HFFc6 (cell line): ENCODE measurements at regions not wholly inside any gene's neighbourhood (a gene's known extent, or its start where the extent isn't known, plus 50 kb on each side); places are given as distances from the start of the nearest gene placed in this dataset.

Experiments
- DNase-seq: peaks from one replicate; pipeline ENCODE4 v3.0.0-alpha.2; 2018
- H3K27ac Mint-ChIP-seq: 2 replicates; pipeline ENCODE4 v1.8.0; 2020; ENCODE audit warnings: mild to moderate bottlenecking, mixed read lengths
- H3K27me3 Mint-ChIP-seq: 2 replicates; pipeline ENCODE4 v1.8.0; 2021; ENCODE audit warnings: mild to moderate bottlenecking, moderate library complexity, mixed read lengths; ENCODE audit not compliant: insufficient read depth
- H3K36me3 Mint-ChIP-seq: 2 replicates; pipeline ENCODE4 v1.8.0; 2021; ENCODE audit warnings: low read depth, mixed read lengths
- H3K4me1 Mint-ChIP-seq: 2 replicates; pipeline ENCODE4 v1.8.0; 2020; ENCODE audit warnings: low read depth, mixed read lengths
- H3K4me3 Mint-ChIP-seq: 2 replicates; pipeline ENCODE4 v1.8.0; 2020; ENCODE audit warnings: mild to moderate bottlenecking, moderate library complexity, mixed read lengths
- H3K9me3 Mint-ChIP-seq: 2 replicates; pipeline ENCODE4 v1.8.0; 2020; ENCODE audit warnings: mild to moderate bottlenecking, mixed read lengths
- TF ChIP-seq, protein P1 (sequence below): fragments of 200-600 bp; sonication (generic); IDR thresholded peaks from 2 replicates; pipeline ENCODE4 v1.5.0; 2021; ENCODE audit warnings: antibody characterized with exemption, mild to moderate bottlenecking

DNA sequence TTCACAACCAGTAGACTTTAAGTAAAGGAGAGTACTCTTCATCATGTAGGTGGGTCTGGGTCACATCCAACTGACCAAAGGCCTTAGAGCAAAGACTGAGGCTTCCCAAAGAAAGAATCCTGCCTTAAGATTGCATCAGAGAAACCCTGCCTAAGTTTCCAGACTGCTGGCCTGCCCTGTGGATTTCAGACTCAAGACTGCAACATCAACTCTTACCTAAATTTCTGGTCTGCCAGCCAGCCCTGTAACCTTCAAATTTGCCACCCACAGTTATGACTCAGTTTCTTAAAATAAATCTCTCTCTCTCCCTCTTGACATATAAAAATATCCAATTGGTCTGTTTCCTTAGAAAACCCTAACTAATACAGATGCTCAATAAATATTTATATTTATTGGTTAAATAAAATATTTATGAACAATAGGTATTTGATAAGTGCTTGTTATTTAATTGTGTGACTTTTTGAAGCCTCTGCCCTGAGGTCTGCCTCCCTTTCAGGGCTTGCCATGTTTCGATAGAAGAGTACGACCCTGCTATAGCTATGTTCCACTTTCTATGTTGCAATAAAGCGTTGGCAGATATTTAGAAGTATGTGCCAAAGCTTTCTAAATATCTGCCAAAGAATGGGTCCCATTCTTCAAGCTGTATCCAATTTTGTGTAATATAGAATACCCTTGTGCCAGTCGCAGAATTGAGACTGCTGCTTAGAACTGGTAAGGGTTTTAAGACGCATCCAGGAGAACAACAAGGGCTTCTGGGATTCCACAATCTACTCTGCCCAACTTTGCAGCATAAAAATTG lies 65.7 kb downstream of the TMEM30B start:
- DNase-seq, result no peak
- Mint-ChIP-seq H3K36me3 (no peaks in the 10 kb centered on the region), H3K4me3 (no peak overlapping the region), H3K4me1 (peaks cover 68% of the 10 kb centered on the region), H3K9me3 (no peaks in the 10 kb centered on the region), H3K27ac (no peak overlapping the region), H3K27me3 (peaks cover 2% of the 10 kb centered on the region)
- TF ChIP-seq, protein P1, sequence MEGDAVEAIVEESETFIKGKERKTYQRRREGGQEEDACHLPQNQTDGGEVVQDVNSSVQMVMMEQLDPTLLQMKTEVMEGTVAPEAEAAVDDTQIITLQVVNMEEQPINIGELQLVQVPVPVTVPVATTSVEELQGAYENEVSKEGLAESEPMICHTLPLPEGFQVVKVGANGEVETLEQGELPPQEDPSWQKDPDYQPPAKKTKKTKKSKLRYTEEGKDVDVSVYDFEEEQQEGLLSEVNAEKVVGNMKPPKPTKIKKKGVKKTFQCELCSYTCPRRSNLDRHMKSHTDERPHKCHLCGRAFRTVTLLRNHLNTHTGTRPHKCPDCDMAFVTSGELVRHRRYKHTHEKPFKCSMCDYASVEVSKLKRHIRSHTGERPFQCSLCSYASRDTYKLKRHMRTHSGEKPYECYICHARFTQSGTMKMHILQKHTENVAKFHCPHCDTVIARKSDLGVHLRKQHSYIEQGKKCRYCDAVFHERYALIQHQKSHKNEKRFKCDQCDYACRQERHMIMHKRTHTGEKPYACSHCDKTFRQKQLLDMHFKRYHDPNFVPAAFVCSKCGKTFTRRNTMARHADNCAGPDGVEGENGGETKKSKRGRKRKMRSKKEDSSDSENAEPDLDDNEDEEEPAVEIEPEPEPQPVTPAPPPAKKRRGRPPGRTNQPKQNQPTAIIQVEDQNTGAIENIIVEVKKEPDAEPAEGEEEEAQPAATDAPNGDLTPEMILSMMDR, result no peak

DNA sequence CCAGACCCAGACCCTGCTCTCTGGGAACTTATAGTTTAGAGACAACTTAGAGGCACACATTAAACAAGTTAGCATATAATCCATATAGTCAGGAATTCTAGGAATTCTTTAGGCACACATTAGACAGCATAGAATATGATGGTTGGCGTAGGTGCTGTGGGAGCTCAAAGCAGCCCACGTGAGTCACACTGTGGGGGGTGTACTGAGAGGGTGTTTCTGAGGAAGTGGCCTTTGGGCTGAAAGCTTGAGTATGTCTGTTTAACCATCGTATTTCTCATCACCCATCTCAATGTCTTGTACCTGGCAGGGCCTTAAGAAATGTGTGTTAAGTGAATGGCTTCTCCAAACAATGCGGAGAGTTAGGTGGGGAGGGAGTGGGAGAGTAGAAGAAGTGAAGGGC lies 67.2 kb downstream of the TMEM30B start:
- peak overlapping the region; percentile 82 for H3K27ac Mint-ChIP-seq
- peaks cover 2% of the 10 kb centered on the region; the same call in 1 of the 2 replicates for H3K27me3 Mint-ChIP-seq
- no peaks in the 10 kb centered on the region for H3K36me3 Mint-ChIP-seq
- no peaks in the 10 kb centered on the region for H3K9me3 Mint-ChIP-seq
- no peak for DNase-seq
- peaks cover 57% of the 10 kb centered on the region for H3K4me1 Mint-ChIP-seq
- TF ChIP-seq, protein P1, result no peak
- peak overlapping the region; percentile 66; the same call in 1 of the 2 replicates for H3K4me3 Mint-ChIP-seq

DNA sequence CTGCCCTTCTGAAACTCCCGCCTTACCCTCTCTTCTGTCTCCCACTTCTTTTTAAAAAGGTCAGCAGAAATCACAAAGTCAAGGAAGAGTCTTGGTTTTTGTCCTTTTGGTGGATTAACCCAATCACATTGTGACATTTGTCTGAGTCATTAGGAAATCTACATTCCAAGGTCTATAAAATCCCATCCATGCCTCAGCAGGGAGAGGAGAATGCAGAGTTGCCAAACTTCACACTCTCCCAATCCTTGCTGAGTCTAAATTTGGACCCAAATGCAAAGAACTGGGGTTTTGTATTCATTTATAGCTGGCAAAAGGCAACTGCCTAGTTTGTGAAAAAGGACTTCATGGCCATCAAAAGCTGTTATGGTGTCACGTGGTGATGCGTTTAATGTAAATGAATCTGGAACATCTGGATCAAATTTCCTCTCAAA lies 67.9 kb downstream of the TMEM30B start:
- Mint-ChIP-seq H3K9me3 (no peaks in the 10 kb centered on the region), H3K4me3 (peak overlapping the region; percentile 66), H3K27ac (peak overlapping the region; percentile 82), H3K27me3 (no peaks in the 10 kb centered on the region; the same call in 1 of the 2 replicates), H3K4me1 (peaks cover 50% of the 10 kb centered on the region), H3K36me3 (no peaks in the 10 kb centered on the region)
- TF ChIP-seq, protein P1, result no peak
- DNase-seq, result peak; percentile 62

- Mint-ChIP-seq H3K4me1 (peaks cover 43% of the 10 kb centered on the region), H3K27me3 (no peaks in the 10 kb centered on the region; the same call in 1 of the 2 replicates), H3K27ac (peak overlapping the region; percentile 82), H3K9me3 (no peaks in the 10 kb centered on the region), H3K36me3 (no peaks in the 10 kb centered on the region), H3K4me3 (peak overlapping the region; percentile 66)
- TF ChIP-seq, protein P1, result no peak
- DNase-seq, result peak; percentile 13
These were observed 68.6 kb downstream of the TMEM30B start for GRCh38 chr14:61212546-61212945.

- Mint-ChIP-seq H3K27me3 (no peaks in the 10 kb centered on the region; the same call in 1 of the 2 replicates), H3K27ac (peak overlapping the region; percentile 82; the same call in 1 of the 2 replicates), H3K4me3 (no peak overlapping the region), H3K4me1 (peaks cover 43% of the 10 kb centered on the region), H3K36me3 (no peaks in the 10 kb centered on the region), H3K9me3 (no peaks in the 10 kb centered on the region)
- TF ChIP-seq, protein P1, result no peak
- DNase-seq, result no peak
These were observed 69.5 kb downstream of the TMEM30B start for GRCh38 chr14:61211476-61212255.
